Right lobe of liver (tissue), 6 donors: ENCODE measurements at regions not wholly inside any gene's neighbourhood (a gene's known extent, or its start where the extent isn't known, plus 50 kb on each side); places are given as distances from the start of the nearest gene placed in this dataset.

Experiments used
- ATAC-seq, 4 donors: fragments of 200-7000 bp; cut with Tn5 transposase; one replicate each; pipeline ENCODE4 v1.9.1; 2020; ENCODE audit warnings: mild to moderate bottlenecking in 4 of 4, moderate library complexity in 4 of 4
- DNase-seq, 3 donors: peaks; one replicate each; pipeline ENCODE4 v3.0.0-alpha.2; 2020
- H3K27ac ChIP-seq, 3 donors: fragments of 200-600 bp; one replicate each; pipeline ENCODE4 v1.8.0; 2022
- H3K27me3 ChIP-seq, 2 donors: fragments of 200-600 bp; one replicate each; pipeline ENCODE4 v1.8.0; 2022
- H3K36me3 ChIP-seq, 4 donors: fragments of 200-600 bp; sonication (generic) in 1 of 4; one replicate each; pipeline versions ENCODE4 v1.5.1 to v1.8.0; 2017 to 2022; ENCODE audit warnings: control low read depth in 1 of 4
- H3K4me1 ChIP-seq, 4 donors: fragments of 200-600 bp; sonication (generic) in 1 of 4; one replicate each; pipeline versions ENCODE4 v1.5.1 to v1.8.0; 2017 to 2022; ENCODE audit warnings: control low read depth in 1 of 4
- H3K4me3 ChIP-seq, 3 donors: fragments of 200-600 bp; one replicate each; pipeline ENCODE4 v1.8.0; 2022
- H3K9me3 ChIP-seq, 4 donors: fragments of 200-600 bp; sonication (generic) in 1 of 4; one replicate each; pipeline versions ENCODE4 v1.5.1 to v1.8.0; 2017 to 2022; ENCODE audit warnings: control low read depth in 1 of 4
- POLR2A ChIP-seq: fragments of 450-650 bp; IDR thresholded peaks from one replicate; pipeline ENCODE4 v1.6.1; 2017; ENCODE audit warnings: antibody characterized with exemption, mild to moderate bottlenecking
- WGBS: methylation state at CpG from one replicate; pipeline ENCODE4 v1.1.6; 2018; ENCODE audit warnings: low coverage, low lambda C conversion rate; ENCODE audit not compliant: insufficient coverage; ENCODE audit errors: missing lambda C conversion rate; 5-methylcytosine and 5-hydroxymethylcytosine counted together
- intact Hi-C, 2 donors: fragments of 100-400 bp; cut with DNase I; formaldehyde crosslinking; loops; one replicate each; pipeline versions ENCODE4 v1.11.2 to v1.14.1; 2022
- TF ChIP-seq, protein P1 (sequence below), 4 donors: fragments of 200-600 bp in 3 of 4; fragments of 450-650 bp in 1 of 4; IDR thresholded peaks; one replicate each; pipeline versions ENCODE4 v1.5.1 to v1.8.0; 2016 to 2022; ENCODE audit warnings: antibody characterized with exemption in 4 of 4, mild to moderate bottlenecking in 2 of 4
- donor health status: DM: no; HTN: yes; CAD: no.
- donor health status: DM: no; HTN: no; CAD: no.
- donor health status: DM: no; HTN: no; CAD: no.
- donor health status: DM: no; HTN: yes; CAD: no.
- donor health status: DM: no; HTN: yes; CAD: no.

DNA sequence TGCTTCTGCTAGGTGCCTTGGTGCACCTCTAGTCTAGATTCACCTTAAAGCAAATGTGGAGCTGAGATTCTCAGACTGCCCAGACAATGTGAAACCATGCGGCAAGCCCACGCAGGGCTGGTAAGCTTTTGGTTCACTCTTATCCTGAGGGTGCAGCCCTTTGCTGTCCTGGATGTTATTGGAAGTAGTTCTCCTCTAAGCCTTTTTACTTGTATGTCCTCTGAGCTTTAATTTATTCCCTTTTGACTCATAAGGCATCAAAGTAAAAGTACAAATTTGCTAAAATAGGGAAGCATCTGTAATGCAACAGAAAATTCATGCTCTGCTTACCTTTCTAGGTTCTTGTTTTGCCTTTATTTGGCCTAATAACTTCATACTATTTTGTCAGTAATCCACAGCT lies 186.8 kb downstream of the MACC1 start:
- intact Hi-C loops, result no loop called here
- no peaks in the 10 kb centered on the region for H3K9me3 ChIP-seq
- H3K27ac ChIP-seq, result no peak overlapping the region
- no peak for DNase-seq
- no peak overlapping the region for H3K4me3 ChIP-seq
- ATAC-seq, result no peak
- H3K4me1 ChIP-seq, result no peaks in the 10 kb centered on the region
- H3K27me3 ChIP-seq, result no peaks in the 10 kb centered on the region
- TF ChIP-seq POLR2A, result no peak
- TF ChIP-seq, protein P1, sequence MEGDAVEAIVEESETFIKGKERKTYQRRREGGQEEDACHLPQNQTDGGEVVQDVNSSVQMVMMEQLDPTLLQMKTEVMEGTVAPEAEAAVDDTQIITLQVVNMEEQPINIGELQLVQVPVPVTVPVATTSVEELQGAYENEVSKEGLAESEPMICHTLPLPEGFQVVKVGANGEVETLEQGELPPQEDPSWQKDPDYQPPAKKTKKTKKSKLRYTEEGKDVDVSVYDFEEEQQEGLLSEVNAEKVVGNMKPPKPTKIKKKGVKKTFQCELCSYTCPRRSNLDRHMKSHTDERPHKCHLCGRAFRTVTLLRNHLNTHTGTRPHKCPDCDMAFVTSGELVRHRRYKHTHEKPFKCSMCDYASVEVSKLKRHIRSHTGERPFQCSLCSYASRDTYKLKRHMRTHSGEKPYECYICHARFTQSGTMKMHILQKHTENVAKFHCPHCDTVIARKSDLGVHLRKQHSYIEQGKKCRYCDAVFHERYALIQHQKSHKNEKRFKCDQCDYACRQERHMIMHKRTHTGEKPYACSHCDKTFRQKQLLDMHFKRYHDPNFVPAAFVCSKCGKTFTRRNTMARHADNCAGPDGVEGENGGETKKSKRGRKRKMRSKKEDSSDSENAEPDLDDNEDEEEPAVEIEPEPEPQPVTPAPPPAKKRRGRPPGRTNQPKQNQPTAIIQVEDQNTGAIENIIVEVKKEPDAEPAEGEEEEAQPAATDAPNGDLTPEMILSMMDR (IDR thresholded peaks at IDR 0.05), result no peak
- 53% methylated on average over 2 of the region's 2 CpGs for WGBS
- H3K36me3 ChIP-seq, result no peaks in the 10 kb centered on the region

DNA sequence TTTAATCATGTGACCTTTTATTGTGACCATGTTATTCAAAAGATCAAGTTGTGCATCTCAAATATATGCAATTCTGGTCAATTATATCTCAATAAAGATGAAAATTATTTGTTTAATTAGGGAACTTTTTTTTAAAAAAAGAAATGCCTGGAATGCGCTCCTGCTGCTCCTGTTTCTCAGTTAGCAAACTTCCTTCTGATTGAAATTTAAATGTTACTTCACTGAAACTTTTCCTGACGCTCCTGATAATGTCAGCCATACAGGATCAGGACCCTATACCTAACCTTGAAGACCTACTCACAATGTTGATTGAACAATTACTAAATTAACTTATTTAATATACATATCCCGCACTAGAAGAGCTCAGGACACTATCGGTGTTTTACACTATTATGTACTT lies 190.4 kb downstream of the MACC1 start:
- Histone ChIP-seq H3K9me3 (no peaks in the 10 kb centered on the region), H3K27ac (no peak overlapping the region), H3K36me3 (no peaks in the 10 kb centered on the region), H3K4me3 (no peak overlapping the region), H3K4me1 (no peaks in the 10 kb centered on the region), H3K27me3 (no peaks in the 10 kb centered on the region)
- DNase-seq, result no peak
- intact Hi-C loops, result no loop called here
- TF ChIP-seq, protein P1 (IDR thresholded peaks at IDR 0.05), result no peak
- TF ChIP-seq POLR2A, result no peak
- WGBS, result 54% methylated on average over 4 of the region's 4 CpGs
- no peak for ATAC-seq

DNA sequence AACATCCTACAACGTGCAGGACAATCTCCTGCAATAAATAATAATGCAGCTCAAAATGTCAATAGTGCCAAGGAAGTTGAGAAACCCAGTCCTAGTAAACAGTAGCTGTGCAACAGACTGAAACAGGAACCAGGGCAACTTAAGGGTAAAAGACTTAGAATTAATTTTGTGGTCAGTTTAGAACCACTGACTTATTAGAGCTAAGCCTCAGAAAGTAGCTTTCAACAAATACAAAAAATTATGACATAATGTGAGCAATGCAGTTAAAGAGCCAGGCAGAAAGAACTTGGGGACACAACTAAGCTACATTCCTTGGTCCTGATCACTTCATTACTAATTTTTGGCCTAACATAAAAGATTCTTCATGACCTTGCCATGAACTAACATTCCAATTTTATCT lies 195.4 kb downstream of the MACC1 start:
- intact Hi-C loops, result no loop called here
- no peaks in the 10 kb centered on the region for H3K4me1 ChIP-seq
- no peak for ATAC-seq

DNA sequence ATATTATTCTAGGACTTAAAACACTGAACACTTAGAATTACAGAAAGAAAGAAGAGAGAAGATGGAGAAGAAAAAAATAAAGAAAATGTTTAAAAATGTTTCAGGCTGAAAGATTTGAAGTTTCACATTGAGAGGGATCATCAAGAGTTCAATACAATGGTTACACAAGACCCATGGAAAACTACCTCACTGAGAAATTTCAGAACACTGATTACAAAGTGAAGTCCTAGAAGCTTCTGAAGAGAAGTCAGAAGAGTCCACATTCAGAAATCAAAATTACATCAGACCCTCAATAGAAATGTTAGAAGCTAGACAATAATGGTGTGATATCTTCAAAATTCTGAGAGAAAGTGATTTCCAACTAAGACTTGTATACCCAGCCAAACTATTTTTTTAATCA lies 196.1 kb downstream of the MACC1 start:
- Histone ChIP-seq H3K27ac (no peak overlapping the region), H3K9me3 (no peaks in the 10 kb centered on the region), H3K36me3 (no peaks in the 10 kb centered on the region), H3K4me3 (no peak overlapping the region), H3K4me1 (no peaks in the 10 kb centered on the region), H3K27me3 (no peaks in the 10 kb centered on the region)
- DNase-seq (no peak), ATAC-seq (no peak)
- intact Hi-C loops, result no loop called here
- TF ChIP-seq, protein P1 (IDR thresholded peaks at IDR 0.05), result no peak
- no peak for TF ChIP-seq POLR2A

More for the DNA sequence above, 195.4 kb downstream of the MACC1 start:
- 0% methylated on average over 1 of the region's 1 CpG for WGBS
- no peaks in the 10 kb centered on the region for H3K36me3 ChIP-seq
- no peak for TF ChIP-seq POLR2A
- TF ChIP-seq, protein P1 (IDR thresholded peaks at IDR 0.05), result no peak
- no peaks in the 10 kb centered on the region for H3K9me3 ChIP-seq
- no peaks in the 10 kb centered on the region for H3K27me3 ChIP-seq
- no peak overlapping the region for H3K27ac ChIP-seq
- no peak for DNase-seq
- no peak overlapping the region for H3K4me3 ChIP-seq

DNA sequence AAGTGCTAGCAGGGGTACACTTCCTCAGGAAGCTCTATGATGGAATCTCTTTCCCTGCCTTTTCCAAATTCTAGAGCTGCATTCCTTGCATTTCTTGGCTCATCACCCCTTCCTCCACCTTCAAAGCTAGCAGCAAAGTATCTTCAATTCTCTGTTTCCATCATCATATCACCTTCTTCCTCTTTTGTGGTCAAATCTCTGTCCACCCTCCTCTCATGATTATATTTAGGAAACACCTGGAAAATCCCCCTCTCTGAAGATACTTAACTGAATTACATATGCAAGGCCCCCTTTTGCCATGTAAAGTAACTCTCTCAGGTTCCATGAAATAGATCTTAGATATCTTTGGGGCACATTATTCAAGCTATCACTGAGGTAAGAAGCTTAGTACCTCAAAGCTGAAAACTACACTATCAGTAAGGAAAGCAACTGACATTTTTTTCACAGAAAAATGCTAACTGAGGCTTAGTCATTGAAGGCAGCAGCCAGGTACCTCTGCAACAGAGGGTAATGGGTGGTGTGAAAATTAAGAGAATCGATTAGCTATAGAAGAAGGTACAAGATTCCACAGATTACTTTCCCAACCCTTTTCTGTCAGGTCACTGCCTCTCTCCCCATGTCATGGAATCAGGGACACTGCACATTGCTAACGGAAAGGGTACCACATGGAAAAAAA lies 197.3 kb downstream of the MACC1 start:
- Histone ChIP-seq H3K9me3 (no peaks in the 10 kb centered on the region), H3K4me3 (no peak overlapping the region), H3K27me3 (no peaks in the 10 kb centered on the region), H3K36me3 (no peaks in the 10 kb centered on the region), H3K27ac (no peak overlapping the region), H3K4me1 (no peaks in the 10 kb centered on the region)
- ATAC-seq (no peak), DNase-seq (no peak)
- TF ChIP-seq, protein P1 (IDR thresholded peaks at IDR 0.05), result no peak
- TF ChIP-seq POLR2A, result no peak
- intact Hi-C loops, result no loop called here
- 55% methylated on average over 2 of the region's 2 CpGs for WGBS
